A673 (cell line): ENCODE measurements at regions not wholly inside any gene's neighbourhood (a gene's known extent, or its start where the extent isn't known, plus 50 kb on each side); places are given as distances from the start of the nearest gene placed in this dataset.

Experiments
- BruUV-seq: library from RNA; stranded (reverse); fragments of 400-500 nt; replicated peaks from 2 replicates; lab custom pipeline; 2021; lab: Mats Ljungman, UMichigan
- CTCF ChIA-PET: fragments of 300-600 bp; sonication (Branson Sonifier 250); formaldehyde crosslinking; loops from one replicate; lab custom pipeline; 2022; ENCODE audit warnings: antibody characterized with exemption; lab: Charles Lee
- POLR2A ChIA-PET: fragments of 300-600 bp; sonication (Branson Sonifier 250); formaldehyde crosslinking; loops from one replicate; lab custom pipeline; 2022; ENCODE audit warnings: antibody characterized with exemption; ENCODE audit not compliant: low non-redundant PET; lab: Charles Lee
- DNase-seq: peaks from one replicate; pipeline ENCODE4 v3.0.0-alpha.2; 2015; ENCODE audit warnings: low spot score
- H3K27ac ChIP-seq: fragments of 200-600 bp; sonication (generic); 2 replicates; pipeline ENCODE4 v1.5.1; 2016; ENCODE audit warnings: mixed run types, low read depth, mild to moderate bottlenecking, mixed read lengths, antibody characterized with exemption, low read length; ENCODE audit not compliant: poor library complexity, severe bottlenecking
- H3K27me3 ChIP-seq: fragments of 200-600 bp; sonication (generic); replicated peaks from 2 replicates; pipeline ENCODE4 v1.6.1; 2017; ENCODE audit warnings: mixed run types, low read depth, mild to moderate bottlenecking, mixed read lengths, antibody characterized with exemption, low read length; ENCODE audit not compliant: insufficient read depth, poor library complexity
- H3K36me3 ChIP-seq: fragments of 200-600 bp; sonication (generic); 2 replicates; pipeline ENCODE4 v1.6.1; 2016; ENCODE audit warnings: mixed run types, mild to moderate bottlenecking, mixed read lengths, antibody characterized with exemption, low read length; ENCODE audit not compliant: insufficient read depth, poor library complexity, severe bottlenecking
- H3K4me1 ChIP-seq: fragments of 200-600 bp; sonication (generic); 2 replicates; pipeline ENCODE4 v1.6.1; 2017; ENCODE audit warnings: mixed run types, mild to moderate bottlenecking, mixed read lengths, antibody characterized with exemption, low read length; ENCODE audit not compliant: insufficient read depth, poor library complexity, severe bottlenecking
- H3K4me3 ChIP-seq: fragments of 200-600 bp; sonication (generic); 2 replicates; pipeline ENCODE4 v1.5.1; 2016; ENCODE audit warnings: low read depth, mixed run types, mild to moderate bottlenecking, mixed read lengths, low read length; ENCODE audit not compliant: poor library complexity, severe bottlenecking
- H3K9me3 ChIP-seq: fragments of 200-600 bp; sonication (generic); 2 replicates; pipeline ENCODE4 v1.6.1; 2016; ENCODE audit warnings: mixed run types, low read depth, mild to moderate bottlenecking, mixed read lengths, antibody characterized with exemption, low read length; ENCODE audit not compliant: poor library complexity, severe bottlenecking
- CTCF ChIP-seq: fragments of 300-800, 200-600 bp; sonication (generic); conservative IDR thresholded peaks from 2 replicates; pipeline ENCODE4 v1.5.1; 2017; ENCODE audit warnings: low read depth, mild to moderate bottlenecking, antibody characterized with exemption, low read length, moderate library complexity, mixed read lengths
- EZH2 ChIP-seq: fragments of 200-600 bp; sonication (generic); IDR thresholded peaks from 2 replicates; pipeline ENCODE4 v1.6.1; 2017; ENCODE audit warnings: borderline replicate concordance, low read depth, mild to moderate bottlenecking, mixed read lengths, antibody characterized with exemption, low read length; ENCODE audit not compliant: poor library complexity, severe bottlenecking
- intact Hi-C: fragments of 100-400 bp; cut with micrococcal nuclease; formaldehyde crosslinking; loops from one replicate; pipeline ENCODE4 v1.10.0; 2022; ENCODE audit not compliant: unreplicated experiment

GRCh38 chr21:15650735-15651134, 79.0 kb upstream of the USP25 start:
- ChIA-PET POLR2A (no interaction called here), CTCF (no interaction called here)
- Histone ChIP-seq H3K36me3 (no peaks in the 10 kb centered on the region), H3K4me1 (no peaks in the 10 kb centered on the region), H3K27ac (no peak overlapping the region), H3K4me3 (no peak overlapping the region), H3K9me3 (no peaks in the 10 kb centered on the region), H3K27me3 (no peaks in the 10 kb centered on the region)
- no TSS peak for BruUV-seq
- intact Hi-C loops: no loop called here
- DNase-seq: no peak
- TF ChIP-seq CTCF (no peak), EZH2 (no peak)

- ChIA-PET POLR2A (no interaction called here), CTCF (no interaction called here)
- intact Hi-C loops: no loop called here
- no TSS peak for BruUV-seq
- no peak for DNase-seq
- Histone ChIP-seq H3K36me3 (no peaks in the 10 kb centered on the region), H3K4me3 (no peak overlapping the region), H3K4me1 (no peaks in the 10 kb centered on the region), H3K9me3 (no peaks in the 10 kb centered on the region), H3K27ac (no peak overlapping the region), H3K27me3 (no peaks in the 10 kb centered on the region)
- TF ChIP-seq EZH2 (no peak), CTCF (no peak)
Observed at GRCh38 chr21:15651172-15651571, 78.6 kb upstream of the USP25 start.

- CTCF ChIA-PET: no interaction called here
- no TSS peak for BruUV-seq
Observed at GRCh38 chr21:15653710-15654109, 76.1 kb upstream of the USP25 start.

More at GRCh38 chr21:15653710-15654109, 76.1 kb upstream of the USP25 start:
- TF ChIP-seq EZH2: no peak
- no peak for TF ChIP-seq CTCF
- H3K27ac ChIP-seq: no peak overlapping the region
- POLR2A ChIA-PET: no interaction called here
- intact Hi-C loops: no loop called here
- H3K9me3 ChIP-seq: no peaks in the 10 kb centered on the region
- no peak for DNase-seq
- H3K27me3 ChIP-seq: no peaks in the 10 kb centered on the region
- H3K4me3 ChIP-seq: no peak overlapping the region
- H3K36me3 ChIP-seq: no peaks in the 10 kb centered on the region
- no peaks in the 10 kb centered on the region for H3K4me1 ChIP-seq
